NCI-H2081 (cell line): ENCODE measurements at regions not wholly inside any gene's neighbourhood (a gene's known extent, or its start where the extent isn't known, plus 50 kb on each side); places are given as distances from the start of the nearest gene placed in this dataset.
"Not testable (repeated sequence)": the region's sequence is repeated elsewhere in the genome, so short reads cannot be mapped to it uniquely, and the experiment has no call there.

Experiments used
- DNase-seq, 2 experiments: peaks; one replicate each; lab custom pipeline; 2025; lab: John Stamatoyannopoulos, UW

DNA sequence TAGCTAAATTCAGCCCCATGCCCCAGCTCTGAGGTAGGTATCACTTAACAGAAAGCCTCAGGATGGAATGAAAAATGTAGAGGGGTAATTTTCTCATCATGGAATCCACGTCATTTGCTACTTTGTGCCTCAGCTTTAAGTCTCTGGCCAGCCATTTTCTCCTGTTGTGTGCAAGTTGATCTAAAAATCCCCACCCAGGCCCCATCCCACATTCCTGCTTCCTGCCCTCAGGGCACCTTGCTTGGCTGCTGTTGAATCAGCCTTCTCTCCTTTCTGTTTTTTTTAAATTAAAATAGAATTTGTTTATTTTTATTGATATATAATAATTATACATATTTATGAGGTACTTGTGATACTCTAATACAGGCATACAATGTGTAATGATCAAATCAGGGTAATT is 179.9 kb upstream of the TSHZ3 start:
- no peak for DNase-seq

DNA sequence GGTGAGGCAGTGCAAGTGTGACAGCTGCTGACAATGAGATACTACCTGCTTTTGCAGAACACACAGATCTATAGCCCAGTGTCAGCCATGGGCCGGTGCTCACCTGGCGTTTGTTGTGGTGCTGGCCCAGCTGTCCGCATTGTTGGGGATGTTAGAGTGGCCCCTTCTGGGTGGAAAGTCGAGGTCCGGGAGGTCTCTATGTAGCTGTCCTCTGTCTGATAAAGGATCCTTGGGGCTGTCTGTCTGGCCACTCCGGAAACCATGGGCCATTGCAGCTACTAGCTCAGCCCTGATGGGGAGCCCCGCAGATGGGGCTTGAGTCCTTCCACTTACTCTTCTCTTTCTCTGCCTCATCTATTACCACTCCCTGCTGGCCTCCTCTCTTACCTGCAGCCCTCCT is 181.5 kb upstream of the TSHZ3 start:
- no peak for DNase-seq

DNA sequence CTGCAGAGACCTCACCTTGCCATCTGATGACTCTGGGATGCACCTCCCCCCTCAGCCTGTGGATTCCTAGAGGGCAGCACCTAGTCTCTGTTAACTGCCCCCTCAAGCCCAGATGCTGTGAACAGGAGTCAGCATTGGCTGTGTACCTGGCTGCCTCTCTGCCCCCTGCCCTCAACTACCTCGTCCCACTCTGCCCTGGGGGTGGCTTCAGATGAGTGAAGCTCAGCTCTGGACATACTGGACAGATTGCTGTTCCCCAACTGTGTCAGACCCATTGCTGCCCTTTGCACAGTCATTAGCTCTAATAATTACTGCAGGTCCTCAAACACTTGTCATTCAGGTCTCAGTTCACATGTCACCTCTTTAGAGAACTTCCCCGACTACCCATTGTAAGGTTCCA is 182.1 kb upstream of the TSHZ3 start:
- no peak for DNase-seq

DNA sequence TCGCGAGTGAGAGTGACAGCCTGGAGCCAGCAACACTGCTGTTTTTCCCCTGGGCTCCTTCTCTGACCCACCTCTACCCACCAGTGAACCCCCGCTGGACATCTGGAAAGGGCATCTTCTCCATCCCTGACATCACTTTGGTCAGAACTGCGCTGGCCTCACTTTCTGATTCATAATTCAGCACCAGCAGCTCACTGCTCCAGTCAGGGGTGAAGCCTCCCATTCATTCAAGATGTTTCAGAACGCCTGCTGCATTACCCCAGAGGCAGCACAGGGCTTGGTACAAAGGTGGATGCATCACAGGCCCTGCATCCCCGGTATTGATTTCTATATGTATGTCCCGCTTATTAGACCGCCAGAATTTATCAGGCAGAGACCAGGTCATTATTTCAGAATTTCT is 182.8 kb upstream of the TSHZ3 start:
- DNase-seq = no peak

DNA sequence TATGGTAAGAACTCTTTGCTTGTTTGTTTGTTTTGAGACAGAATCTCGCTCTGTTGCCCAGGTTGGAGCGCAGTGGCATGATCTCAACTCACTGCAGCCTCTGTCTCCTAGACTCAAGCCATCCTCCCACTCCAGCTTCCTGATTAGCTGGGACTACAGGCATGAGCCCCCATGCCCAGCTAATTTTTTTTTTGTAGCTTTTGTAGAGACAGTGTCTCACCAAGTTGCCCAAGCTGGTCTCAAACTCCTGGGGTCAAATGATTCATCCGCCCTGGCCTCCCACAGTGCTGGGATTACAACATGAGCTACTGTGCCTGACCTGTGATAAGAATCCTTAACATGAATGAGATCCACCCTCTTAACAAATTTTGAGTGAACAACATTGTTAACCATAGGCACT is 183.9 kb upstream of the TSHZ3 start:
- no peak for DNase-seq

DNA sequence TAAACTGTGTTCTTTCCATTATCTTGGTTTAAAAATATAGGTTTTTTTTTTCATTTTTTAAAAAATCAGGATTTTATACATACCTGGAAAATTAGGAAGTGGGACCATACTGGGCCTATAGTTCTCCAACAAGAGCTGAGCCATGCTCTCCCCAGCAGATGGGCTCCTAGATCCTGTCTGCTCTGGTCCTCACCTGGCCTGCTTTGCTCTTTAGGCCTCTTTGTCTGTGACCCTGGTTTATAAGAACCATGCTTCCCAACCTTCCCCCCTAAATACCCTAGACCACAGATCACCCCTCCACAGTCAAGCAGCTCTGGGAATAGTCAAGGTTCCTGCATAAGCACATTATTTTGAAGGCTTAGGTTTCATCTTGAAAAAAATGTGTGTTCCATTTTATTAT is 185.0 kb upstream of the TSHZ3 start:
- no peak for DNase-seq

DNA sequence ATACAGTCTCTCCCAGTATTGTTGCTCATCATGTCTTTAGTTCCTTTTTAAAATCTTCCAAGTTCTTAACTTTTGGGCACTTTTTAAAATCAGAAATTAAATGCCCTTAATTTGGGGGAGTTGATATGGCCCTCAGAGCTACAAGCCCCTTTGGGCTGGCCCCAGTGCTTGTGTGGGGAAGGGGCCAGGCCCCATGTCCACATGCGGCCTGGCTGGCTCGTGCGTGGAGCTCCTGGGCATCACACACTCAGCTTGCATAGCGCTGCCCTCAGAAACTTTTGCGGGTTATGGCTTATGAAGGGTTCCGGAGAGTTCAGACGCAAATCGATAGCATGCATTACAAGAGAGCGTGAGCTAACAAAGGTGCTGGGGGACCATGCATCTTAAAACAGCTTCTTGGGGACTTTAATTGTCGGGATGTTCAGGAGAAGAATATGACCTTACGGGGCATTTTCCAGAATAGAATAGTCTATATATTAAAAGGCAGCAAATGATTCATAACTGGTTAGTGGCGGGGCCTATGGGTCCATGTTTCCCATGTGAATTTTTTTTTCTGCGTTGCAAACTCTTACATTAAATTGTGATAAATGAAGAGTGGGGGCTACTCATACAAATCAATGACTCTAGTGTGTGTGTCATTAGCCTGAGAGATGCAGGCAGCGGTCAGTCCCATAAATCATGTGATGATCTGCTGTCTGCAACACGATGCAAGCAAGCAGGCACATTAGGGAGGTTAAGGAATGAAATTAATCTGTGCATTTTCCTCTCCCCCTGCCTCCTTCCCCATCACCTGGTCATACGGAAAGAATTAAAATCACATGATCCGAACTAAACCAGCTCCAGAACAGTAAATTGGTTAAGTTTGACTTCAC is 185.8 kb upstream of the TSHZ3 start:
- DNase-seq = no peak

DNA sequence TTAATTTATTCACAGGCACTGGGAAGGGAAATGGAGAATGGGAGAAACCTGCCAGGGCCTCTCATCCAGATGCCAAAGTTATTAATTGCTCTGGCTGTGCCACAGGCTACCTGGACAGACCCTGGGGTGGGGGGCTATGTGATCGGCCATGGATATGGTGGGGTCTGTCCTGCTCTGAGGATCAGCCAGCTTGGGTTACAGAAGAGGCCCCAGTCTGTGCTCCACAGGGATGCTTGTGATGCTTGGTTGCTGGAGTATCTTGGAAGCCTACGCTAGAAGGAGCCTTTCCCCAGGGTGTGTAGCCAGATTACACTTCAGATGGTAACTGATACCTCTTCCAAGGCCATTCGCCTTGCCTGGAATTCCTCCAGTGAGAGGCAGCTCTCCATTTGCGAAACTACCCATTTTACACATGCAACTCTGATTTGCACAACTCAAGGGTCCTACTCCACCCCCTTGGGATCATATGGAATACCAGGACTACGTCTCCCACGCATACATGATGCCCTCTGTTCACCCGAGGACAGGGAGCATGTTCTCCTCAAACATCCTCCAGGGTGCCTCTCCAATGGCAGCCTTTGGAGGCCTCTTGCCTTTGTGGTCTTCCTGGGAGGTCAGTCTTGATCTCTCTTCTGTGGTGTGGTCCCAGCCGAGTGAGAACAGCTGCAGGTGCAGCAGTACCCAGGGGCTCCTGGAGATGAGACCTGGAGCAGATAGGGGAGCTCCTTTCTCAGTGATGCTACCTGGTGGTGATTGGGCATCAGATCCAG is 186.6 kb upstream of the TSHZ3 start:
- DNase-seq = no peak

DNA sequence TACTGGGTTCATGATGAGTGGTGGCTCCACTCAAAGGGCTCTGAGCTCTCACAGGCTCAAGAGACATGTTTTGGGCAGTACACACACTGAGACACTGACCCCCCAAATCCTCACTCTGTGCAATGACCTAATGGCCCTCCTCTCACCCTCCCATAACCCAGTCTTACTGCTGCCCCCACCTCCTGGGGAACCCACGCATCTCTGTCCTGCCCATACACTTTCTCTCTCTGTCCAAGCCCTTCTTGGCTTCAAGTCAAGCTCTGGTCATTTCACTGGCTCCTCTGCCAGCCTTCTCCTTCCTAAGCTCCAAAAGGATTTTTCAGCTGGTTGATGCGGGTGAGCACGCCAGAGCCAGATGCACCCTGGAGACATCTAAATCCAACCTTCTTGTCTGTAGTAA is 187.9 kb upstream of the TSHZ3 start:
- DNase-seq = no peak

DNA sequence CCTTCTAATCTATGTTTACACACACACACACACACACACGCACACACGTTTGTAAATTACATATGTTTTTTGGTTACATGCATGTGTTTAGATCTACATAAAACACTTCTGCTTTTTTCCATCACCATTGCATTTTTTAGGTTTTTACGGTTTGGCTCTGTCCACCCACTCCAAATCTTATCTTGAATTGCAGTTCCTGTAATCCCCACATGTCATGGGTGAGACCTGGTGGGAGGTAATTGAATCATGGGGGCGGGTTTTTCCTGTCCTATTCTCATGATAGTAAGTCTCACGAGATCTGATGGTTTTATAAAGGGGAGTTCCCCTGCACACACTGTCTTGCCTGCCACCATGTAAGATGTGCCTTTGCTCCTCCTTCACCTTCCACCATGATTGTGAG is 188.7 kb upstream of the TSHZ3 start:
- DNase-seq = not testable (repeated sequence)

DNA sequence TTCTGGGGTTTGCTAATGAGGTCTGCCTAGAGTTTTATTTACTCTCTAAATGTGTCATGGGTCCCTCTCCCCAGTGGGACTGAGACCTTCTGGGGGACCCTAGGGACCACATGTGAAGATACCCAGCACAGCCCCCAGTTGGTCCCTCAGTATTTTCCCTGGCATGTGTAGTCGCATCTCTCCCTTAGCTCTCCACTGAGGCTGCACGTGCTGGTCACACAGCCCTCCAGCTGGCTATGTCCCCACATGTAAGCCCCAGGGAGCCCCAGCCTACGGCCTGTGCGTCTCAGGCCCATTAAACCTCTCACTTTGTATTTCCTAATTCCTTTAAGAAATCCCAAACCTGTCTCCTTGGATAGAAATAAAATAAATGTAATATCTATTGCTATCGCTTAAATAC is 189.6 kb upstream of the TSHZ3 start:
- no peak for DNase-seq

DNA sequence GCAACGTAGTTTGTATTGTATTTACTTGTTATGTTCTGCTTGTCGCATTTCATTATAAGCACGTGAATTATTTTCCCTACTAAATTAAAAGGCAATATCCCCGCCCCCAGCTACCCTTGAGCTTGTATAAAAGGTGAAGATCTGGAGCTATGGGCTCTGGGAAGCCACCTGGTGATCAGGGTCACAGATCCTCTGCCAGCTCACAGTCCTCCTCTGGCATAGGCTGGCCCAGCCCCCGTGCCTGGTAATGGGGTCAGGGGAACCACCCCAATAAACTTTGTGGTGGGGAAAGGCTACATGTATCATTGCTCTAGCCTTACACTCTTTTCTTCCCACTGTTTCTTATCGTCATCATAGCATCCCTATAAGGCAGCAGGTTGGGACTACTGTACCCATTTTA is 190.2 kb upstream of the TSHZ3 start:
- DNase-seq = no peak

DNA sequence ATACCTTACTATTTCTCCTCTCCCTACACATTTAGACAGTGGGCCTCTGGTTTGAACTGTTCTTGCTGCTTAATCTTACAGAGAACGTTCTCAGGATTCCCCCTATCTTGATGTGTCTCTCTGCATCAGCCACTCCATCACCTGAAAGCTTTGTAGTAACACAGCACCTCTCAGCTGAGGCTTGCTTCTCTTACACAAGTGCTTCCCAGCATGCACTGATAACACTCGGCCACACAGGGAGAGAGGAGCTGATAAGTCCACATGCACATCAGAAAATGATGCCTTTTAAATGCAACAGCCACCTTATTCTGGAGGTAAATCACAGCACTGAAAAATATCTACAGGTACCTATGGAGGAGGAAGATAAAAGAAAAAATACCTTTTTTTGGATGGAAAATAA is 192.2 kb upstream of the TSHZ3 start:
- no peak for DNase-seq

DNA sequence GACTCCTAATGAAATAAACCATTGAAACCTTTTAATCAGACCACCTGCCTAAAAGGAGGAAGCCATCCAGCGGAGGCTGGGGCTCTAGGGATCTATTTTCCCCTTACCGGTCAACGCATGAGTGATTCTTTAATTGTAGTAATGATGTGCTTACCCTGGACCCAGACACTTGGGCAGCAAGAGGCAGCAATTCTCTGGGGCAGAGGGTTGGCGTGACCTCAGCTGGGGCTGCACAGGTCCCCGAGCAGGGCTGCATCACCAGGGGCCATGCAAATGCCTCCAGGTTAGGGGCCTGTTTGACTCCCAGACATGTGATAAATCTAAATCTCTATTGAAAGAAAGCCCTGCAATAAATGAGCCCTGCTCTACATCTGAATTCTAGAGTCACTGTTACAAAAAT is 194.2 kb upstream of the TSHZ3 start:
- no peak for DNase-seq

DNA sequence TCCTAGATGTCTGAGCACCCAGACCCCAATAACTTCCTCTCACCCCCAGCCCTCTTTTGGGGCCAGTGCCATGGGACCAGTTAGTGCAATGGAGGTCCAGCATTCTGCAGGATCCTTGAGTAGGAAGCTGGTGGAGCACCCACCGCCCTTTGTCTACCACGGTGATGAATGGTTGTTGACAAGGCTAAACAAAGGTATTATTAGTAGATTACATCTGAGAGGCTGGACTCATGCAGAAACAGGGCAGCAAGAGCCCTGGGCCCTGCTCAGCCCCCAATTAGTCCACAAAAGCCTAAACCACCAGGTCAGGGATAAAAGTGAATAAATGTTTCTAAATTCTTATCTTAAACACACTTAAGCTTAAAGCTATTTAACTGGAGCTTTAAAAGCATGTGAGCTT is 196.5 kb upstream of the TSHZ3 start:
- no peak for DNase-seq

DNA sequence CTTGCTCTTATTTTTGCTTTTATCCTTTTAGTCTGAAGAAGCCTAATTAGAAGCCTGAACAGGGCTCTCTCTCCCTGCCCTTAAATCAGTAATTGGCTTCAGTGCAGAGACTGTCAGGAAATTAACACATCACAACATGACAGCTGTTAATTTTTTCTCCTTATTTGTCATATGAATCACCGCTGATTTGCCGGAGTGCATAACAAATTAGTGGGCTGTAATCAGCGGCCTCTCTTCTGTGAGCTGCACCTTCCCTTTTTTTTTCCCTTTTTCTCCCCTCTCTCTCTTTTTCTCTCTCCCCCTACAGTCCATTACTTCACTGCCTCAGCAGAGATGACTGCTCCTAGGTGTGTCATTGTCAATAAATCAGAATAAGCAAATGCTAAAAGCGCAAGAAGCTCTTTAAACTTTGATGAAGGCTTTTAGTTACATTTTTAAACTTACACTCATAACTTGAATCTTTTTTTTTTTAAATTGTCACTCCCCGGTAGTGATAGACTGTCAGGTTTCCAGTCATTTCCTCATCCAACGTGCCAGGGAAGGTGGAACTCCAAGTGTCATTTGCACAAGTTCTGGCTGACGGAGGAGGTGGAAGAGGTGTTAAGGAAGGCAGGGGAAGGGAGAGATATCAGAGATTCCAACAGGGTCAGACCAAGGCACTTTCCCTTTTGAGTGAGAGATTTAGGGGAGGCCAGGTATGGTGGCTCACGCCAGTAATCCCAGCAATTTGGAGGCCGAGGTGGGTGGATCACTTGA is 197.1 kb upstream of the TSHZ3 start:
- no peak for DNase-seq

DNA sequence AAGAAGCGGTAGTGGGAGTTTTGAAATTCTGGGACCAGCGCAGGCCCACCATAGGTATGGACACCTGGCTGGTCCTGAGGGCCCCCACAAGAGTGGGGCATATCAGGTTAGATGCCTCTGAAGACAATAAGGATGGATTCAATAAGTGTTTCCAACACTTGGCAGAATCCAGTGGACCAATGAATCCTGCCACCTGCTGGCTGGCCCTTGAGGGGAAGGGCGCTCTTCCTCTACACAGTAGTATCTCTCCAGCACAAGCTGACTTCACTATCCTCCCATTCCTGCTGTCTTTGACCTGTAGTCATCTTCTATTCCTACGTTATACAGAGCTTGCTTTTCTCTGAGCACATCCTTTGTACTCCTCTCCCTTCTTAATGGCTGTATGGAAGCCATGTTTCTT is 199.7 kb upstream of the TSHZ3 start:
- DNase-seq = no peak

DNA sequence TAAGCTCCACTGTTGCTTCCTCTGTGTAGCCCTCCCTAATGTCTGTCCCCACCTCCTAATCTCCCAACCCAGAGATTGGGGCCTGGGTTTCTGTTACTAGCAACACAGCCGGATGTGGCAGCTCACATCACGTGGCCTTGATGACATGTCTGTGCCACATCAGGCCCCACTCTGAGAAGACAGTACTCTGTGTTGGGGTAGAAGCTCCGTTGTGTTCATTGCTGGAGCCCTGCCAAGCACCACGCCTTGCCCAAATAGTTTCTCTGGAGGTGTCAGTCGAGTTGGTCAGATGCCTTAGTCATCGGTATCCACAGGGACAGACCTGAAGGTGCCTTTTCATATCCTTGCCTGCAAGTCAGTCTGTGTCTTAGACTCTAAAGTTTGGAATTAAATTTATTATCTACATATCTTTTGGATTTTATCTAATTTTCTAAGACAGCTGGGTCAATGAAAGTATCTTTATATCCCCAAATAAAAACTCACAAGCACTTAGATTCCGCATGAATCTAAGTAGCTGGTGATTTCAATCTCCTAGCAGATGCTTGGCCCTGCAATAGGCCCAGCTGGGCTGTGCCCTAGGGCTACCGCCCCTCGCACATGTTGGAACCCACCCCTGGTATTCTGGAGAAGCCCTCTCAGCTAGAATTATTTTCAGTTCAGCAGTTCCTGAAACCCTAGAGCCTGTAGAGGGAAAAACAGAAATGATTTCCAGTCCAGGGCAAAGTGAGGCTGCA is 204.0 kb upstream of the TSHZ3 start:
- no peak for DNase-seq

DNA sequence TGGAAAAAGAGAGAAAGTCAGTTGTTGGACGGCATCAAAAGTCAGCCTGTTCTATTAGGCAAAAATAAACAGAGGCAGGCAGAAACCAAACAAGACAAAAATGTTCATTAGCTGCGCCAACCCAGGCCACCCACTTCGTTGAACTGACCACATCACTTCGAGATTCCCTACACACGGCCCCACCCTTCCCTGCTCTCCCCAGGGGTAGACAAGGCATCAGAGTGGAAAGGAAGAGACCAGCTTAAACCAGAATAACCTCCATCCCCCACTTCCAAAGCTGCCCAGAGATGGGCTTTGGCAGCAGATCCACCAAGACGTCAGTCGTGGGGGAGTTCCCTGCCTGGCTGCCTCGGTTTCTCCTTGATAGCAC is 204.6 kb upstream of the TSHZ3 start:
- no peak for DNase-seq

DNA sequence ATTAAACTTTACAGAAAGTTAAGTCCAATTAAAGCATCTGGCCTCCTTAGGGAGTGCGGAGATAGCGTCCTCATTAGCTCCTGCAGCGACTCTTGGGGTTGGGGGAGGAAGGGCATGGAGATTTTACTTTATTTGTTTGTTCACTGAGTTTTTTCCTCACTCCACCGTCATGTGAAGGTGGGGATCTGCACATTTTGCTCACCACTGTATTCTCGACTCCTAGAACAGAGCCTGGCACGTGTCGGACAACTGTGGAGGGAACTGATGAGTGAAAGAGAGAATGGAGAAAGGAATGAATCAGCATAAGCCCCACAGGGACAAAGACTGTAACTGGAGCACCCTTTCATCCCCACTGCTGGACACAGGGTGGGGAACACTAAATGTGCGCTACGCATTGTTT is 205.1 kb upstream of the TSHZ3 start:
- DNase-seq = no peak

DNA sequence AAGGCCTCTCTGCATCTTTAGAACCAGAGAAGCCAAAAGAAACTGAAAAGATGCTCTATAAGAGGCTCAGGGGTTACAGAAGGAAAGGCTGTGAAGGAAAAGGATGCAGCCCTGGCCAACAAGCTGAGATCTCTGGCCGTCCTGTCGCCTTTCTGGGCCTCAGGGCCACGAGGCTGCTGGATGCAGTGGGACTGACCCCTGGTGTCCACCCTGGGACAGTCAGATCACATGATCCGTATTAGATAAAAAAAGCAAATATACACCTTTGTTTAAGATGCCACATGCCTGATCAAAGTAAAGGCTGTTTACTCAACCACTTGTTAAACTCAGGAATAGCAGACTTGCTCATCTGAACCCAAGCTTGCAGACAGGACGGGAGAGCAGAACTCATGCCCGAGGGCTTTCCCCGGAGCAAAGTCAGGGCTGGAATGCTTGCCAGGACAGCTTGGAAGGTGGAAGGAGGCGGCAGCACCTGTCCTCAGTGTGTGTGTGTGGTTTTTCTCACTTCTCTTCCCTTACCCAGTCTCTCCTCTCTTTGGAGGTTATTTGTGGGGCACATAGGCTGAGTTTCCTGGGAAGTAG is 206.5 kb upstream of the TSHZ3 start:
- no peak for DNase-seq

DNA sequence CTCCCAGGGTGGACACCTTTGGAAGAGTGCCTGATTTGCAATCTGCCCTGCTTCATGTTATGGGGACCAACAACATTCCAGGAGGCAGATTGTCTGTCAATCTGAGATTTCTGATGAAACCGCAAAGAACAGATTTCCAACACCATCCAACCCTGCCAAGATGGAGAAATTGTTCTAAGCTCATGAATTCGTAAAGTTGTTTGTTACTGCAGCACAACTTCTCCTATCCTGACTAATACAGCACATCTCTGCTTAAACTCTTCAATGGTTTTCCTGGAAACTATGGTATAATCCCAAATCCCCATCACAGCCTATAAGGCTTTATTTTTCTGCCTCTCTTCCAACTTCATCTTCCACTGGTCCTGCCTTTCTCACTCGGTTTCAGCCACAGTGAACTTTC is 210.3 kb upstream of the TSHZ3 start:
- DNase-seq = no peak
